HG03159 (cell line): ENCODE measurements at regions not wholly inside any gene's neighbourhood (a gene's known extent, or its start where the extent isn't known, plus 50 kb on each side); places are given as distances from the start of the nearest gene placed in this dataset.

Source experiments
- ATAC-seq: cut with Tn5 transposase; IDR thresholded peaks from one replicate; pipeline ENCODE4 v1.9.1; 2021; ENCODE audit warnings: mild to moderate bottlenecking, moderate library complexity; ENCODE audit not compliant: unreplicated experiment

DNA sequence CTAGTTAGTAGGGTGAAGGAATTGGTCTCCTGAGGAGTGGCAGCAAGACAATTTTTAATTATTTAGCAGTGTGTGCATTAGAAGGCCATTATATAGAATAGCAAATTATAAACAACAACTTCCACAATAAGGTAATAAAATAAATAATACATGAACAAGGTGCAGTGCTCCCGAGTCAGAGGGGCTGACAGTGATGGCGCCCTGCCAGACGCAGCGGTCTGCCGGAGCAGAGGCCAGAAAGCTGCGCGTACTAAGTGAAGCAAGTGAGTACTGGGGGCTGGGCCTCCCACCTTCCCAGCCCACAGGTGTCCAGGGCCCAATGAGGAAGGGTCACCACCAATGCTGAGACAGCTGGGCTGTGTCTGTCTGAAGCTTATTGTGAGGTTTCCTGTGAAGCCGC is 72.0 kb upstream of the VRK1 start:
- ATAC-seq = no peak

DNA sequence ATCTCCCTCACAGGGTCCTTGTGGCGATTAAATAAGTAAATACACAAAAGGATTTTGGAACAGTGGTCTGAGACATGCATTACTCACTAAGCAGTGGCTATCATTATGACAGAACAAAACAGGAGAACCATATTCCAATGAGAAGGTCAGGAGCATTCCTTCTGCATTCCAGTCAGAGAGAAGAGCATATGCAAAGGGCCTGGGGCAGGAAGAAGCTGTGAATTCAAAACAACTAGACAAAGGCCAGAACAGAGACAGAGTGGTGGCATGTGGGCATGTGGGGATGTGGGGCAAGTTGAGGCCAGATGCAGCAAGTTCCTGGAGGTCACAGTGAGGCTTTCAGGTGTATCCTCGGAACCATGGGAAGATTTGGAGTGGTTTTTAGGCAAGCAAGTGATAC is 70.1 kb upstream of the VRK1 start:
- ATAC-seq = no peak

DNA sequence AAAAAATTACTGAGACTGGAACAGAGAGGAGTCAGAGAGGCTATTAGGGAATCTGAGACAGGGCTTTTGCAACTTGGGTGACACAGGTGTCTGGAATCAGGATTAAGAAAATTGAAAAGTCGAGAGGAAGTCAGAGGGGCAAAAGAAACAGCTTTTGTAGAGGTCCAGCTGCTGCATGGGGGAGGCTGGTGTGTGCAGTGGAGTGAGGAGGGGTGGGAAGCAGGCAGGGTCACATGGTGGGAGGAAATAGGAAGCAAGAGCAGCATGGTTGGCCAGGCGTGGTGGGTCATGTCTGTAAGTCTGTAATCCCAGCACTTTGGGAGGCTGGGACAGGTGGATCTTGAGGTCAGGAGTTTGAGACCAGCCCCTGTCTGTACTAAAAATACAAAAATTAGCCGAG is 69.7 kb upstream of the VRK1 start:
- no peak for ATAC-seq

DNA sequence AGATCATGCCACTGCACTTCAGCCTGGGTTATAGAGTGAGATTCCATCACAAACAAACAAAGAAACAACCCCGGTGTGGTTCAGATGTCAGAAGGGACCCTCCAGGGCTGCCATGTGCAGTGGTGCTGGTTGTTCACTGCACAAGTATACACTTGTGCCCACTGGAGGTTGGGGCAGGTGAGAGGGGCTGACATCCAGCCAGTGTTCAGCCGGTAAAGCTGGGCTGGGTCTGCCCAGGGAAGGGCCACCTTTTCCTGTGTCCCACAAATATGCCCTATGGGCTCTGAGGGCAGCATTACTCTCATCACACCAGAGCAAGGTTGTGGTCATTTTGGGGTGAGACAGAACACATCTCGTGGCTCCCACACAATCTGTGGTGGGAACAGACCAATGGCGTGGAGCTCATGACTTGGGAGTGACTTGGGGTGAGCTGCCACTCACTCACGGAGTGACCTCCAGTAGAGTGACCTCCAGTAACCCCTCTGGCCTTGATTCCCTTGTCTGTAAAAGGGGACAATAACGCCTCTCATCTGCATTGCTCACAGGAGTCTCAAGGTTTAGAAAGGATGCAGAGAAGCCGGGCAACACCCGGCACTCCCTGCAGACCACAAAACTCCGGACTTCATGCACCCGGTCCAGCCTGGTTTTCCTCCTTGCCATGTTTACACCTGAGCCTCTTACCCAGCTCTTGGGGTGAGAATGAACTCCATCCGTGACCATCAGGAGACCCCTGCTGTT is 69.0 kb upstream of the VRK1 start:
- no peak for ATAC-seq

DNA sequence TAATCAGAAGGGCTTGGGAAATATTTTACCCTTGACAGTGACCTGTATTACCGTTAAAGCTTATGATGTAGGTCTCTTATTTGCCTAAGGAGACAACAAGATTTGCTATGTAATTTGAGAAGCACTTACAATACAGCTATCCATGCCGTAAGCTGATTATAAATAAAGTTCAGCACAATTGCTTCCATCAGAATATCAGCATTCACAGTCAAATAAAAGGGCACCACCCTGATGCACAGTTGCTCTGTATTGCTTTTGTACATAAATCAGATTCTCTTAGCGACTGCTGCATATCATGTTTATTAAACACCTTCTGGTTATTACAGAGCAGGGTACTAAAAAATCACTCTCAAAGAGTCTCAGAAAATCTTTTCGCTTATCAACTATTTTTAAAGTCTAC is 67.3 kb upstream of the VRK1 start:
- no peak for ATAC-seq

DNA sequence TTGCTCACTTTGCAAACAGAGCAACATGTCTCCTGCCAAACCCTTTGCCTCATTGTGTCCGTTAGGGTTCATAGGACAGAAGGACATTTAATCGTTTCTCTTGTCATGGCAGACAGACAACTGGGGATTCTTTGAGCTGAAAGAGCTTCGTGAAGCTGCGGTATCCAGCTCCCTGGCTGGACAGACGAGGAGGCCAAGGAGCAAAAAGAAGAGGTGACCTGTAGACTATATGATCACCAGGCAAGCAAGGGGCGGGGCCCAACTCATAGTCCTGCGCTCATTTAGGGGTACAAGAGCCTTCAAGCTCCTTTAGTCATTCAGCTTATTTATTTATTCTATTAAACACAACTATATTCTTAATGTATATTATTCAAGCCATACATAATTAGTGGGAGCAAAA is 66.8 kb upstream of the VRK1 start:
- no peak for ATAC-seq

DNA sequence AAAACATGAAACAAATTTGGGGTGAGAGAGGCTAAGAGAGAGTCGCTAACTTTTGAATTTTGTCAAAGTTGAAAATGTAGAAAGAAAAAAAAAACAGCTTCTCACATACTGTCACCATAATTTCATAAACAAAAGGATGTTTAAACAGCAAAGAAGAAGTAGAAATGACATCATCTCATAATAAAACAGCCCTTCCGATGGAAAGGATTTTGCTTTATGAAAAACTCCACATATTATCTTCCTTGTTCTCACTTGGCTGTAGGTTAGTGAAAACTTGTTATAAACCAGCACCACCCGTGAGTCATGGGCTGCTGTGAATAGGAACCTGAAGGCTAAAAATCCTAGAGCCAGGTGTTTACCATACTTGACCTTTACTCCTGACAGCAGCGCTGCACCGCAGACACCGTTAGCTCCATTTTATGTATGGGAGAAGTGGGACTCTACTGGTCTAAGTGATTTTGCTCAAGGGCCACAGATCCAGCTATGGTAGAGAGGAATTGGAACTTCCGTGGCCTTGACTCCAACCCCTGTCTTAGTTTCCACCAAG is 63.0 kb upstream of the VRK1 start:
- ATAC-seq = no peak

DNA sequence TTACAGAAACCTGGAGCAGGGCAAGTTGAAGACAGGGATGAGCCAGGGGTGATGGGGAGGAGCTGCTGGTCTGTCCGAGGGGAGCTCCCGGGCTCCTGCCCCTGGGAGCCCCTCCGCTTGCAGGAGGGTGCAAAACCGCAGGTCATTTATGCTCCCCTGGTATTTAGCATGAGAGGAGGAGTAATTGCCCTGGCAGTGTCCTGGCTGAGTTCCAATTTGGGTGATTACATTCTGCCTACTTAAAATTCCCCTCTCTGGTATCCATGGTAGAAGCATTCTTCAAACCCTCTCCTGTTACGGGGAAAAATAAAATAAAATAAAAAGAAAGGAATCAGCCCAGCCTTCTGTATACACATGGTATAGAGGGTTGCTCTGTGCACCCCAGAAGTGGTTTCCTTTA is 61.7 kb upstream of the VRK1 start:
- no peak for ATAC-seq

DNA sequence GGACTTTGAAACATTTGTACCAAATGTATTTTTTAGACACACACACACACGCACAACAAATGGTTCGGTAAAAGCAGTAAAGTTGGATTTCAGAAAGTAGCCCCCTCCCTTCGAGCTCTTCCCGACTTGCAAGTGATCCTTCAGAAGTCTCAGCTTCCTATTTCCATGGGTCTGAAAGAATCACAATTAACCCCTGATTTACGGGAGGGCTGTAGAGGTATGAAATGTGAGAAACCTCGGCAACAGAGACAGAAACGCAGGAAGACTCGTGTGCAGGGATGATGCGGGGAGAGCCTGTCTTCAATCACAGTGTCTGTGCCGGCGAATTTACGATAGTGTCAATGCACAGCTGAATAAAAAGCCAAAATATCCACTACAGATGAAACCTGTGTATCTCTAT is 60.7 kb upstream of the VRK1 start:
- no peak for ATAC-seq

DNA sequence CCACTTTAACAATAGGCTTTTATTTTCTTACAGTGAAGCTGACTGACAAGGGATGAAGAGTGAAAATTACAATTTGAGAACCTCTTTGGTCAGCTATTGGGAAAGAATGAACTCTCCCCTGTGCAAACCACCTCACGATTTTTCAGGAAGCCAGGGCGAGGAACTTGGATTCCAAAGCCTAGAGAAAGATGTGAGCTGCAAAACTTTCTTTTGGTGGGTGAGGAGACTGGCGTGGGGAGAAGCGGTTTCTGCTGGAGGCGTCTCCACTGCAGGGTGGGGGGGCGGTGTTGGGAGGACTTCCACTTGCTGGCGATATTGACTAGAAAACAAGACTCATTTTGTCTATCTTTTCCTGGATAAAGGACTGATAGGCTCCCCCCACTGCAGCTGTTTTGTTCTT is 59.3 kb upstream of the VRK1 start:
- no peak for ATAC-seq

DNA sequence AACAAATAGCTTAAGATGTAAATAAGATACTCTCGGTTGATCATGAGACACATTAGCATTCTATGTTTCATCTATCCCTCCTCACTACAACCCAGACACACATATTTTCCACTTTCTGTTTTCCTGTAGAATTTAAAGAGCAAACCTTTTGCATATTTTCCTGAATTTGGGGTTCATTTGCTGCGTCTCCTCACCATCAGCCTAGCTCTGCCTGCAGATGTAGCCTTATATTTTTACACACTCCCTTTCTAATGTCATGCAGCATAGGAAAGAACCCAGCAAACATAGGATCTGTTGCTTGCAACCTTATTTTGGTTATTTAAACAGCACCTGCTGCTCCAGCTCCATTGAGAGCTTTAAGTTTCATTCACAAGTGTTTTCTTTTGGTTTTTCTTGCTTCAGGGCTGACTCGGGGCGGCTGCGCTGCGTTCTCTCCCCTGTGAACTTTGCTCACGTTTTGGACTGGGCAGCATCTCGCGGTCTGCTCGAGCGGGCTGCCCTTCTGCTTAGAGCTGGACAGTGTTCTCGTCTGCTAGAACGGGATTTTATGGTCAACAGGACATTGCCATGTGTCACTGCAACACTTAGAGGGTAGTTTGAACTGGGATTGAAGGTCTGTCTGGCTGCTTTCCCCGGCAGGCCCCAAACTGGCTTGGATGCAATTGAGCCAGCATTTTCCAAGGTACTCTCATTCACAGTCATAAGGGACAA is 57.8 kb upstream of the VRK1 start:
- ATAC-seq = no peak

DNA sequence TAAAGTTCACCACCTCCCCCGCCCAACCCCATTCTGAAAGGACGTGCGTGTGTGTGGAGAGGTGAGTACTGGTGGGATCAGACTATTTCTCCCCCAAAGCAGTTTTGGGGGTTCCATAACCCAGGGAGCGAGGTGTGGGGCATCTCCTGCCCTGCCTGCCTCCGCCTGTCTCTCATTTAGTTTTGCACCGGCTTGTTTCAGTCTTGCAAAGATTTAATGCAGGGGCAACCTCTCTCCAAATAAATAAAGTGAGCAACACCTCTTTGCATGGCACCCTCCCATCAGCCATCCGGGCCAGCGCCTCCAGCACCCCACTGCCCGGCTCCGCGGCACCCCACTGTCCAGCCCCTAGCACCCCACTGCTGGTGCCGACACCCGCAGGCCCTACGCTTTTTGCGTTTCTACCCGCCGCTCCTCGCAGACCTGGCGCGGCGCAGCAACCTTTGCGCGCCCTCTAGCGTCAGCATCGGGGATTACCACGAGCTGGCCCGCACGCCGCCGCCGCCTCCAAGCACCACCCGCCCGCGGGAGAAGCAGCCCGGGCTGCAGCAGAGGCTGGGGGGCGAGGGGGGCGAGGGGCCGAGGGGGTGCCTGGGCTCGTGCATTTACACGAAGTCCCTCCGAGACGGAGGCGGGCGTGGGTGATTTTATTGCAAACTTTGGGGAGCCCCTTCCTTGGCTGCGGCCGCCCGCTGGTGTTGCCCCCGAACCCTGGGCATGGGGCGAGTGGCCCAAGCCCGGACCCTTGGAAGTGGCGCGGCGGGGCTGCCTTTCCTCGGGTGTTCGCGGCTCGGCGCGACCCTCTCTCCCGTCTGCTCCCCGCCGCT is 55.8 kb upstream of the VRK1 start:
- peak; percentile 96 for ATAC-seq

DNA sequence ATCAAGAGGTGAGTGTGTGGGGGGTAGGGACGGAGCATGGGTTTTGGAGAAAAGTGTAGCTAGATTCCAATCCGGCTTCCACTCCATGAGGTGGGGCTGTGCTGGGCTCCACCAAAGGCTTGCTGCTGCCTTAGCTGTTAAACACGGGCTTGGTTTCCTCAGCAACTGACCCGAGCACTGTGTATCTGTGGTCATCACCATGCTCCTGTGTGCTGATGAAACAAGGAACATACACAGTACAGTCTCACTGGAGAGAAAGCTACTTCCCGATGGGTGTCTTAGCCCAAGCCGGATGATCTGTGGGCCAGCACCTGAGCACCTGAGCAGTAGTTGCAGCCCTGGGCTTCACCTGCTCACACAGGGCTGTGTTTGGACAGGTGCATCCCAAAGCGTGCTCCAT is 52.9 kb upstream of the VRK1 start:
- ATAC-seq = no peak

DNA sequence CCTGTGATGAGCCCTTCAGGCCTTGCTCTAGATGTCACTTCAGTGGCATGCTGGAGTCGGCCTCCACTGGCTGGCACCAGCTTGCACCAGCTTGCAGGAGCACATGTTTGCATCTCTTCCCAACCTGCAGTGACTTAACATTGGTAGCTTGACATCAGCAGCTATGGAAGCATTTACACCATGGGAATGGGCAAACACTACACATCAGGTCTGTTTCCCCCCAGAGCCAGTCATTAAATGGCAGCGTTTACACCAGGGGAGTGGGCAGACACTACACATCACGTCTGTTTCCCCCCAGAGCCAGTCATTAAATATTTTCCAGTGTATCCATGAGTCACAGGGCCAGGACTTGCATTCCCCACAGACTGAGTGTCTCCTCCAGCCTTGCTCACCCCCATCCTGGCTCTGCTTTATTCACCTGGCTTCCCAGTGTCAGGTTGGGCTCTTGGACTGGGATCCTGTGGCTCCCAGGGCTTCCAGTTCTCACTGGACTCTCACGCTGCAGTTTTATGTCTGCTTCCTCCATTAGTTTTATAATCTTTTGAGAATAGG is 51.6 kb upstream of the VRK1 start:
- ATAC-seq = no peak

DNA sequence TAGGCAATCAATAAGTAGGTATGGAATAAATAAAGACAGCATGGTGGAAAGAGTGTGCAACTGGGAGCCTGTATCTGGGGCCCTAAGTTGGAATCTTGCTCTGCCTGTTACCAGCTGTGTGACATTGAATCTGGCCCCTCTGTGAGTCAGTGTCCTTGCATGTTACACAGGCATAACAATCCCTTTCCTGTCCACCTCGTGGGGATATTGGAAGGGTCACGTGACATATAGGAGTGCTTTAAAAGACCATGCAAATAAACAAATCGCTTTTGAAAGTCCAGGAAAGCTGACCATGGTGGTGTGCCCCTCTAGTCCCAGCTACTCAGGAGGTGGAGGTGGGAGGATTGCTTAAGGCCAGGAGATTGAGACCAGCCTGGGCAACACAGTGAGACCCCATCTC is 51.1 kb upstream of the VRK1 start:
- no peak for ATAC-seq

DNA sequence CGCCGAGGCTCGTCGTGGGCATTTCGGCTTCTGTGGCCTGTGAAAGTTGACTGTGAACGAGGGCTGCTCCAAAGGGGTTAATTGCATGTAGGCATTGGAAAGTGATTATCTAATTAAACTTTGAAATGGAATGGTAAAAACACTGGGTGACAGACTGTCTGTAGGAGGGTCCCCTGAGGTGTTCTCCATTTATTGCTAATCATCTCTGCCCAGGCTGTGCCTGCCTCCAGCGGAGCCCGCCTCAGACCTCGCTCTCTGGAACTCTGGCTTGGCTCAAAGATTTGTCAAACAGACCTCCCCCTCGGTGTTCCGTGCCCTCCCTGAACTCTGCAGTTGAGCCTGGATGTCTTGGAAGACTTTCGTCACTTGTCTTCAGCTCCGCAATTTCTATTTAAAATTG is 50.2 kb upstream of the VRK1 start:
- no peak for ATAC-seq
